GM12878 (cell line): ENCODE measurements at regions not wholly inside any gene's neighbourhood (a gene's known extent, or its start where the extent isn't known, plus 50 kb on each side); places are given as distances from the start of the nearest gene placed in this dataset.
A peak's percentile ranks its signal among the peaks of the same experiment; 100 is the strongest.

Experiments used
- ATAC-seq: fragments of 200-7000 bp; cut with Tn5 transposase; 3 replicates; pipeline ENCODE4 v1.9.1; 2020; ENCODE audit warnings: mild to moderate bottlenecking, moderate library complexity
- BruUV-seq: library from RNA; stranded (reverse); fragments of 400-500 nt; replicated peaks from 2 replicates; lab custom pipeline; 2021; lab: Mats Ljungman, UMichigan
- CTCF ChIA-PET: fragments of 300-600 bp; sonication (Branson Sonifier 250); formaldehyde crosslinking; extraction: SDS; loops from one replicate; lab custom pipeline; 2021; ENCODE audit warnings: inconsistent platforms; lab: Yijun Ruan, JAX
- POLR2A ChIA-PET: fragments of 350-600 bp; formaldehyde crosslinking; extraction: SDS; loops from one replicate; lab custom pipeline; 2021; ENCODE audit warnings: inconsistent platforms; lab: Charles Lee
- RAD21 ChIA-PET: fragments of 300-600 bp; sonication (Branson Sonifier 250); formaldehyde crosslinking; loops from one replicate; lab custom pipeline; 2023; ENCODE audit warnings: antibody characterized with exemption; ENCODE audit not compliant: unreplicated experiment; lab: Charles Lee
- SMC1A ChIA-PET: fragments of 300-600 bp; sonication (Branson Sonifier 250); formaldehyde crosslinking; loops from one replicate; lab custom pipeline; 2023; ENCODE audit not compliant: unreplicated experiment, uncharacterized antibody; lab: Charles Lee
- DNase-seq: peaks from one replicate; pipeline ENCODE4 v3.0.0-alpha.2; 2011; ENCODE audit warnings: low read depth, low spot score
- FAIRE-seq: peaks from 3 replicates; lab custom pipeline; 2011; peaks lifted over from hg19 to GRCh38; lab: Jason Lieb, UNC
- H2AFZ ChIP-seq: 2 replicates; pipeline ENCODE4 v1.6.0; 2011; ENCODE audit warnings: low read depth, low read length, control low read depth; ENCODE audit not compliant: control insufficient read depth
- H3K27ac ChIP-seq: 2 replicates; pipeline ENCODE4 v1.5.1; 2011; ENCODE audit warnings: control low read depth; ENCODE audit not compliant: control insufficient read depth, insufficient read depth
- H3K27me3 ChIP-seq, 2 experiments: replicated peaks in 1 of 2; 2 replicates each; pipeline versions ENCODE4 v1.6.0 to v1.6.1; 2011; ENCODE audit warnings: low read length in 1 of 2; ENCODE audit not compliant: control insufficient read depth in 2 of 2, insufficient read depth in 2 of 2
- H3K36me3 ChIP-seq, 2 experiments: 2 replicates each; pipeline ENCODE4 v1.5.1; 2011; ENCODE audit warnings: low read length in 1 of 2; ENCODE audit not compliant: control insufficient read depth in 2 of 2, insufficient read depth in 2 of 2
- H3K4me1 ChIP-seq: 2 replicates; pipeline ENCODE4 v1.6.1; 2011; ENCODE audit warnings: mild to moderate bottlenecking, low read length, moderate library complexity, mixed read lengths; ENCODE audit not compliant: control insufficient read depth, insufficient read depth
- H3K4me2 ChIP-seq: 2 replicates; pipeline ENCODE4 v1.6.0; 2011; ENCODE audit warnings: control low read depth; ENCODE audit not compliant: control insufficient read depth, insufficient read depth
- H3K4me3 ChIP-seq: fragments of 200-600 bp; sonication (generic); 2 replicates; pipeline ENCODE4 v1.5.1; 2016
- H3K79me2 ChIP-seq: 2 replicates; pipeline ENCODE4 v1.6.0; 2011; ENCODE audit warnings: low read length; ENCODE audit not compliant: control insufficient read depth, insufficient read depth
- H3K9ac ChIP-seq: 2 replicates; pipeline ENCODE4 v1.8.0; 2011; ENCODE audit warnings: low read length, control low read depth, mixed read lengths; ENCODE audit not compliant: control insufficient read depth, insufficient read depth
- H3K9me3 ChIP-seq: replicated peaks from 3 replicates; pipeline ENCODE4 v1.5.1; 2011; ENCODE audit warnings: mild to moderate bottlenecking, low read length; ENCODE audit not compliant: control insufficient read depth, insufficient read depth
- H4K20me1 ChIP-seq: 2 replicates; pipeline ENCODE4 v1.6.0; 2011; ENCODE audit not compliant: control insufficient read depth, insufficient read depth
- IKZF1 ChIP-seq: fragments of 450-650 bp; conservative IDR thresholded peaks from 2 replicates; pipeline ENCODE4 v1.6.1; 2017; ENCODE audit warnings: antibody characterized with exemption, mild to moderate bottlenecking
- NR2C1 ChIP-seq: fragments of 450-650 bp; IDR thresholded peaks from 2 replicates; pipeline ENCODE4 v1.6.1; 2017; ENCODE audit warnings: antibody characterized with exemption, mild to moderate bottlenecking, moderate library complexity
- NR2F1 ChIP-seq: fragments of 450-650 bp; conservative IDR thresholded peaks from 2 replicates; pipeline ENCODE4 v1.6.1; 2017; ENCODE audit warnings: mild to moderate bottlenecking
- TAF1 ChIP-seq: IDR thresholded peaks from 2 replicates; pipeline ENCODE4 v1.6.1; 2011; ENCODE audit warnings: mild to moderate bottlenecking, low read depth, low read length, borderline replicate concordance
- WGBS: methylation state at CpG from one replicate; pipeline ENCODE4 v1.1.6; 2016; ENCODE audit warnings: low lambda C conversion rate; ENCODE audit not compliant: insufficient replicate concordance, insufficient coverage; ENCODE audit errors: missing lambda C conversion rate; 5-methylcytosine and 5-hydroxymethylcytosine counted together
- in situ Hi-C: fragments of 300-500 bp; cut with MboI; formaldehyde crosslinking; loops from 9 replicates; pipeline ENCODE4 v1.14.3; 2018; ENCODE audit warnings: mixed read lengths
- intact Hi-C: fragments of 100-400 bp; cut with micrococcal nuclease; formaldehyde crosslinking; loops from one replicate; pipeline ENCODE4 v1.14.2; 2022; ENCODE audit not compliant: unreplicated experiment
- TF ChIP-seq, protein P1 (sequence below): fragments of 450-650 bp; IDR thresholded peaks from 2 replicates; pipeline ENCODE4 v1.6.1; 2017; ENCODE audit warnings: mild to moderate bottlenecking, moderate library complexity

DNA sequence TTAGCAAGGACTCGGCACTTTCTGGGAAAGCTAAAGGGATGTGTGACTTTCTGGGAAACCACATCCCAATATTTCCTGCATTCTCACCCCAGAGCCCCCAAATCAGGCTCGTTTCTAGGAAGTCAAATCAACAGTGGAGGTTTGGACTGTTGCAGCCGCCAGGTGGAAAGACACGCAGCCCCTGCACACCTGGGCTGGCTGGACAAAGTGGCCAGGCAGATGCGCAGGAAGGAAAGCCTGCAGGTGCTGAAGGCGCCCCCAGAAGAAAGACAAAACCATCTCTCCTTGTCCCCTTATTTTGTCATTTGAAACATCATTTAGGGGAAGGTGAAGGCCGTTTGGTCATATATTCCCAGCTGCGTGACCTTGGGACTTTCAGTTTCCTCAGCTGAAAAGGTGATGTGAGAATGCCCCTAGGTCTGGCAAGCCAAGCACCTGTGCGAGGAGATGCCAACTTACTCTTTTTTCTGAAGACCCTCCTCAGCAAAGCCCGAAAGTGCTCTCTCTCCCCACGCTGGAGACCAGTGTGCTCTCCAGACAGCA lies 97.9 kb upstream of the CPEB4 start:
- in situ Hi-C loops: no loop called here
- Histone ChIP-seq H3K27me3 (no peaks in the 10 kb centered on the region), H3K9me3 (no peaks in the 10 kb centered on the region), H3K9ac (no peak overlapping the region), H4K20me1 (no peaks in the 10 kb centered on the region), H3K79me2 (no peaks in the 10 kb centered on the region), H3K4me3 (no peak overlapping the region), H3K4me1 (peaks cover 53% of the 10 kb centered on the region), H2AFZ (no peak overlapping the region), H3K4me2 (no peak overlapping the region), H3K27ac (no peak overlapping the region), H3K36me3 (no peaks in the 10 kb centered on the region)
- BruUV-seq: no TSS peak
- FAIRE-seq: no peak
- no peak for TF ChIP-seq TAF1
- TF ChIP-seq, protein P1, sequence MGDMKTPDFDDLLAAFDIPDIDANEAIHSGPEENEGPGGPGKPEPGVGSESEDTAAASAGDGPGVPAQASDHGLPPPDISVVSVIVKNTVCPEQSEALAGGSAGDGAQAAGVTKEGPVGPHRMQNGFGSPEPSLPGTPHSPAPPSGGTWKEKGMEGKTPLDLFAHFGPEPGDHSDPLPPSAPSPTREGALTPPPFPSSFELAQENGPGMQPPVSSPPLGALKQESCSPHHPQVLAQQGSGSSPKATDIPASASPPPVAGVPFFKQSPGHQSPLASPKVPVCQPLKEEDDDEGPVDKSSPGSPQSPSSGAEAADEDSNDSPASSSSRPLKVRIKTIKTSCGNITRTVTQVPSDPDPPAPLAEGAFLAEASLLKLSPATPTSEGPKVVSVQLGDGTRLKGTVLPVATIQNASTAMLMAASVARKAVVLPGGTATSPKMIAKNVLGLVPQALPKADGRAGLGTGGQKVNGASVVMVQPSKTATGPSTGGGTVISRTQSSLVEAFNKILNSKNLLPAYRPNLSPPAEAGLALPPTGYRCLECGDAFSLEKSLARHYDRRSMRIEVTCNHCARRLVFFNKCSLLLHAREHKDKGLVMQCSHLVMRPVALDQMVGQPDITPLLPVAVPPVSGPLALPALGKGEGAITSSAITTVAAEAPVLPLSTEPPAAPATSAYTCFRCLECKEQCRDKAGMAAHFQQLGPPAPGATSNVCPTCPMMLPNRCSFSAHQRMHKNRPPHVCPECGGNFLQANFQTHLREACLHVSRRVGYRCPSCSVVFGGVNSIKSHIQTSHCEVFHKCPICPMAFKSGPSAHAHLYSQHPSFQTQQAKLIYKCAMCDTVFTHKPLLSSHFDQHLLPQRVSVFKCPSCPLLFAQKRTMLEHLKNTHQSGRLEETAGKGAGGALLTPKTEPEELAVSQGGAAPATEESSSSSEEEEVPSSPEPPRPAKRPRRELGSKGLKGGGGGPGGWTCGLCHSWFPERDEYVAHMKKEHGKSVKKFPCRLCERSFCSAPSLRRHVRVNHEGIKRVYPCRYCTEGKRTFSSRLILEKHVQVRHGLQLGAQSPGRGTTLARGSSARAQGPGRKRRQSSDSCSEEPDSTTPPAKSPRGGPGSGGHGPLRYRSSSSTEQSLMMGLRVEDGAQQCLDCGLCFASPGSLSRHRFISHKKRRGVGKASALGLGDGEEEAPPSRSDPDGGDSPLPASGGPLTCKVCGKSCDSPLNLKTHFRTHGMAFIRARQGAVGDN: no peak
- TF ChIP-seq NR2F1: peak; percentile 47; the same call in 1 of the 2 replicates
- peak; percentile 38; the same call in 1 of the 2 replicates for TF ChIP-seq IKZF1
- no peak for TF ChIP-seq NR2C1
- ChIA-PET POLR2A (interaction anchor here (0.6 to 1.2 kb wide), 3 partner anchors 19 to 122 kb away, joined by 3 to 4 read pairs (median 4); no protein-coding TSS in a partner anchor), RAD21 (interaction anchor here (0.7 to 8.4 kb wide), 8 partner anchors 33 to 183 kb away, joined by 3 to 147 read pairs (median 6); partner anchors contain the start of gene CPEB4), CTCF (interaction anchor here (0.6 to 7.8 kb wide), 8 partner anchors 12 to 99 kb away, joined by 3 to 87 read pairs (median 3); partner anchors contain the start of gene CPEB4), SMC1A (interaction anchor here (0.8 to 12.0 kb wide), 10 partner anchors 10 to 134 kb away, joined by 3 to 271 read pairs (median 4); no protein-coding TSS in a partner anchor)
- intact Hi-C loops: no loop called here
- no peak for DNase-seq
- 71% methylated on average over 11 of the region's 11 CpGs for WGBS
- no peak for ATAC-seq
